ENCODE measurements at regions not wholly inside any gene's neighbourhood (a gene's known extent, or its start where the extent isn't known, plus 50 kb on each side); places are given as distances from the start of the nearest gene placed in this dataset.
"Not testable (repeated sequence)": the region's sequence is repeated elsewhere in the genome, so short reads cannot be mapped to it uniquely, and the experiment has no call there.

DNA sequence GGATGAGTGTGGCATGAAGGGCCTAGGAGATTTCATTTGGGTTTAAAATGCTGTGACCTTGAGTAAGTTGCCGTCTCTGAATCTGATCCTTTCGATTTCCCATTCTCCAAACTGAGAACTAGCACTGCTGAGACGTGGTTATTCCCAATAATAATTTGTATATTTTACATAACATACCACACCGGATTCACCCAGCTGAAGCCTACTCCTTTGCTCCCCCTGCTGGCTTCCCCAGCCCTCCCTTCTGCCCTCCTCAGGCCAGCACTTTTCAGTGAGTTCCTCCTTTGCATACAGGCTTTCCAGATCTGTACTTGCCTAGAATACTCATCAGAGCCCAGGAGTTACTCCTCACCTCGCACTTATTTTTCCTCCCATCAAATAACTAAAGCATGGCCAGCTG, 255.1 kb downstream of the OR4F29 start:
- not testable (repeated sequence) for TF ChIP-seq POLR2A, POLR2AphosphoS5 (IDR thresholded peaks at IDR 0.05; ENCODE audit: low read depth, low read length)

All from GM12892 (cell line).